HepG2 (cell line): ENCODE measurements at regions not wholly inside any gene's neighbourhood (a gene's known extent, or its start where the extent isn't known, plus 50 kb on each side); places are given as distances from the start of the nearest gene placed in this dataset.

Experiments used
- ATAC-seq: fragments of 200-7000 bp; cut with Tn5 transposase; 3 replicates; pipeline ENCODE4 v1.9.1; 2020; ENCODE audit warnings: mild to moderate bottlenecking, moderate library complexity
- BruUV-seq: library from RNA; stranded (reverse); fragments of 400-500 nt; replicated peaks from 2 replicates; lab custom pipeline; 2021; lab: Mats Ljungman, UMichigan
- CTCF ChIA-PET: fragments of 300-600 bp; formaldehyde crosslinking; extraction: SDS; loops from one replicate; lab custom pipeline; 2021; ENCODE audit warnings: low total read pairs, inconsistent platforms, low intra/inter-chr PET ratio; lab: Yijun Ruan, JAX
- POLR2A ChIA-PET: fragments of 350-600 bp; sonication (Branson Sonifier 250); formaldehyde crosslinking; loops from one replicate; lab custom pipeline; 2020; ENCODE audit warnings: antibody characterized with exemption, inconsistent platforms; lab: Yijun Ruan, JAX
- DNase-seq: peaks from one replicate; pipeline ENCODE4 v3.0.0-alpha.2; 2015; ENCODE audit warnings: low spot score
- FAIRE-seq: peaks from 3 replicates; lab custom pipeline; 2011; peaks lifted over from hg19 to GRCh38; lab: Jason Lieb, UNC
- H2AFZ ChIP-seq: one replicate; pipeline ENCODE4 v1.6.1; 2011; ENCODE audit warnings: low read length, inconsistent platforms
- H3K27ac ChIP-seq: fragments of 300-600 bp; 3 replicates; pipeline ENCODE4 v1.8.0; 2011; ENCODE audit warnings: mixed run types, mild to moderate bottlenecking, mixed read lengths, low read length, inconsistent platforms; ENCODE audit not compliant: insufficient read depth; ENCODE audit errors: extremely low read length
- H3K27me3 ChIP-seq, 2 experiments: fragments of 200-600 bp in 1 of 2; 2 replicates in 1 of 2; 3 replicates in 1 of 2; pipeline versions ENCODE4 v1.6.0 to v1.8.0; 2011; ENCODE audit warnings: low read length in 2 of 2, mild to moderate bottlenecking in 2 of 2, moderate library complexity in 2 of 2, inconsistent platforms in 1 of 2; ENCODE audit not compliant: insufficient read depth in 2 of 2, control insufficient read depth in 1 of 2
- H3K36me3 ChIP-seq, 2 experiments: fragments of 200-600 bp in 1 of 2; replicated peaks in 1 of 2; 2 replicates in 1 of 2; 3 replicates in 1 of 2; pipeline versions ENCODE4 v1.5.1 to v1.8.0; 2011; ENCODE audit warnings: low read length in 2 of 2, inconsistent platforms in 1 of 2; ENCODE audit not compliant: insufficient read depth in 2 of 2, control insufficient read depth in 1 of 2
- H3K4me1 ChIP-seq: 2 replicates; pipeline ENCODE4 v1.5.1; 2012; ENCODE audit warnings: low read length, inconsistent platforms; ENCODE audit not compliant: insufficient read depth
- H3K4me2 ChIP-seq: 2 replicates; pipeline ENCODE4 v1.6.0; 2011; ENCODE audit warnings: low read depth, low read length, inconsistent platforms
- H3K4me3 ChIP-seq, 3 experiments: fragments of 200-600 bp in 1 of 3; sonication (generic), shearing (Covaris generic) in 1 of 3; replicated peaks in 1 of 3; 2 replicates each; pipeline ENCODE4 v1.5.1; 2011 to 2016; ENCODE audit warnings: low read length in 3 of 3, inconsistent platforms in 2 of 3, low read depth in 2 of 3, mild to moderate bottlenecking in 2 of 3, control low read depth in 1 of 3, mixed read lengths in 1 of 3; ENCODE audit not compliant: insufficient read depth in 1 of 3
- H3K79me2 ChIP-seq: one replicate; pipeline ENCODE4 v1.6.1; 2011; ENCODE audit warnings: low read length, inconsistent platforms; ENCODE audit not compliant: insufficient read depth
- H3K9ac ChIP-seq: 2 replicates; pipeline ENCODE4 v1.6.0; 2011; ENCODE audit warnings: mild to moderate bottlenecking, low read depth, low read length, inconsistent platforms; ENCODE audit not compliant: insufficient read depth
- H3K9me3 ChIP-seq: 2 replicates; pipeline ENCODE4 v1.5.1; 2012; ENCODE audit warnings: mild to moderate bottlenecking, low read length
- H4K20me1 ChIP-seq: 2 replicates; pipeline ENCODE4 v1.6.0; 2011; ENCODE audit warnings: inconsistent platforms, mild to moderate bottlenecking, low read length, moderate library complexity; ENCODE audit not compliant: insufficient read depth
- DBP ChIP-seq: sonication (generic); formaldehyde crosslinking; IDR thresholded peaks from 2 replicates; pipeline ENCODE4 v1.4.0; 2020; ENCODE audit warnings: missing genetic modification reagents; ENCODE audit errors: not compliant biosample characterization
- E2F5 ChIP-seq: sonication (generic); formaldehyde crosslinking; conservative IDR thresholded peaks from 2 replicates; pipeline ENCODE4 v1.4.0; 2020; ENCODE audit warnings: missing genetic modification reagents
- GMEB2 ChIP-seq: IDR thresholded peaks from 2 replicates; pipeline ENCODE4 v1.6.1; 2016; ENCODE audit warnings: missing biosample characterization, missing genetic modification reagents, low read depth
- POLR2AphosphoS2 ChIP-seq: IDR thresholded peaks from 2 replicates; pipeline ENCODE4 v1.6.1; 2011; ENCODE audit warnings: low read depth, low read length, improper control_type of control experiment
- RERE ChIP-seq: IDR thresholded peaks from 2 replicates; pipeline ENCODE4 v1.6.1; 2016; ENCODE audit warnings: low read depth, missing genetic modification reagents, missing compliant biosample characterization
- SNAPC5 ChIP-seq: sonication (generic); formaldehyde crosslinking; IDR thresholded peaks from 2 replicates; pipeline ENCODE4 v1.8.1; 2023; ENCODE audit warnings: mild to moderate bottlenecking, missing genetic modification reagents, borderline replicate concordance
- TGIF2 ChIP-seq: IDR thresholded peaks from 2 replicates; pipeline ENCODE4 v1.6.1; 2016; ENCODE audit warnings: control low read depth, missing compliant biosample characterization
- ZNF34 ChIP-seq: sonication (generic); formaldehyde crosslinking; IDR thresholded peaks from 2 replicates; pipeline ENCODE4 v1.4.0; 2020; ENCODE audit warnings: mild to moderate bottlenecking, missing genetic modification reagents, borderline replicate concordance
- ZNF432 ChIP-seq: sonication (generic); formaldehyde crosslinking; IDR thresholded peaks from 2 replicates; pipeline ENCODE4 v1.5.0; 2020; ENCODE audit warnings: missing genetic modification reagents, mild to moderate bottlenecking, borderline replicate concordance
- ZNF451 ChIP-seq: sonication (generic); formaldehyde crosslinking; IDR thresholded peaks from 2 replicates; pipeline ENCODE4 v1.5.0; 2020; ENCODE audit warnings: mild to moderate bottlenecking, missing genetic modification reagents
- ZNF503 ChIP-seq: sonication (generic); formaldehyde crosslinking; IDR thresholded peaks from 2 replicates; pipeline ENCODE4 v1.4.0; 2020; ENCODE audit warnings: missing genetic modification reagents
- ZUFSP ChIP-seq: sonication (generic); formaldehyde crosslinking; IDR thresholded peaks from 2 replicates; pipeline ENCODE4 v1.9.0; 2021; ENCODE audit warnings: missing genetic modification reagents, mild to moderate bottlenecking, borderline replicate concordance
- WGBS: methylation state at CpG from one replicate; pipeline ENCODE4 v1.1.6; 2017; ENCODE audit warnings: low lambda C conversion rate; 5-methylcytosine and 5-hydroxymethylcytosine counted together
- in situ Hi-C: cut with HindIII; loops from 2 replicates; pipeline ENCODE4 v1.10.0; 2017; ENCODE audit warnings: low pct_unique_long_range_greater_than_20kb; ENCODE audit not compliant: extremely low pct_ligation_motif_present
- intact Hi-C: fragments of 100-400 bp; cut with micrococcal nuclease; formaldehyde crosslinking; loops from one replicate; pipeline ENCODE4 v1.10.0; 2022; ENCODE audit not compliant: unreplicated experiment

GRCh38 chr13:107824635-107825034 is 390.7 kb downstream of the LIG4 start:
- in situ Hi-C loops, result no loop called here
- H3K4me1 ChIP-seq, result no peaks in the 10 kb centered on the region
- no peak overlapping the region for H3K4me3 ChIP-seq
- 30% methylated on average over 7 of the region's 7 CpGs for WGBS
- H2AFZ ChIP-seq, result no peak overlapping the region
- H3K4me2 ChIP-seq, result no peak overlapping the region
- no peaks in the 10 kb centered on the region for H4K20me1 ChIP-seq
- no peak overlapping the region for H3K27ac ChIP-seq
- POLR2A ChIA-PET, result no interaction called here
- H3K27me3 ChIP-seq, result no peaks in the 10 kb centered on the region; a peak in 1 of 5 replicates
- H3K9ac ChIP-seq, result no peak overlapping the region
- H3K36me3 ChIP-seq, result no peaks in the 10 kb centered on the region
- intact Hi-C loops, result no loop called here
- no peaks in the 10 kb centered on the region for H3K9me3 ChIP-seq
- FAIRE-seq (no peak), ATAC-seq (no peak), DNase-seq (no peak)
- CTCF ChIA-PET, result no interaction called here
- no TSS peak for BruUV-seq
- H3K79me2 ChIP-seq, result no peaks in the 10 kb centered on the region
- TF ChIP-seq E2F5 (CRISPR knock-in tag) (no peak), ZNF432 (CRISPR knock-in tag) (no peak), TGIF2 (CRISPR knock-in tag) (no peak), ZNF451 (no peak), DBP (no peak), GMEB2 (no peak), POLR2AphosphoS2 (no peak), ZNF34 (CRISPR knock-in tag) (no peak), ZNF503 (no peak), RERE (no peak), ZUFSP (no peak), SNAPC5 (CRISPR knock-in tag) (no peak)
